ENCODE measurements at regions not wholly inside any gene's neighbourhood (a gene's known extent, or its start where the extent isn't known, plus 50 kb on each side); places are given as distances from the start of the nearest gene placed in this dataset.
A peak's percentile ranks its signal among the peaks of the same experiment; 100 is the strongest.

DNA sequence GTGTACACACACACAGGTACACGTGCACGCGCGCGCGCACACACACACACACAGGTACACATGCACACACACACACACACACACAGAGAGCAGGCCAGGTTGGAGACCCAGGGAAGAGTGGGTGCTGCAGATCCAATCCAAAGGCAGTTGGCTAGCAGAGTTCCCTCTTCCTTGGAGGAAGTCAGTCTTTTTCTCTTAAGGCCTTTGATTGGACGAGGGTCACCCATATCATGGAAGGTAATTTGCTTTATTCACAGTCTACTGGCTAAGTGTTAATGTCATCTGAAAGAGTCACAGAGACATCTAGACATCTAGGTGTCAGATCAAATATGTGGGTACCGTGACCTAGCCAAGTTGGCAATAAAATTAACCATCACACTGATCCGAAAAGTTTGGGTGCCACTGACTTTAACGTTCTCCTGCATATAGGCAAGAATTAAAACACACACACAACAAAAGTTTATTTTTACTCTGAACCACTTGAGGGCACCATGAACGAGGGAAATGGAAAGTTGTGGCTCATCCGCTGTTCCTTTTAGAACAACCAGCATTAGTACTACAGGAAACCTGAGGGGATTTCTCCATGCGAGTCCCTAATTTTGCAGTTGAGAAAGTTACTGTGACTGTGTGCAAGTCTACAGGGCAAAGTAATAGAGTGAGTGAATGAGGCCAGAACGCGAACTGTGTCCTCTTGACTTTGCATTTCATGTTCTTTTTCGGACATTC, 66.0 kb upstream of the STOX2 start:
- no TSS peak for BruUV-seq (replicated peaks)
- no peak overlapping the region for H3K4me3 ChIP-seq (replicated peaks in 1 of 3; ENCODE audit: insufficient read depth in 1 of 3, low read depth in 1 of 3, low read length in 3 of 3)
- CTCF ChIA-PET = interaction anchor here (3.2 kb wide), 1 partner anchor 329 kb away, joined by 62 read pairs; no protein-coding TSS in a partner anchor
- POLR2A ChIA-PET = no interaction called here
- dilution Hi-C loops (cut with MboI; ENCODE audit: extremely low pct_ligation_motif_present, low sequenced_read_pairs) (no loop called here), intact Hi-C loops (cut with micrococcal nuclease) (no loop called here)
- peaks cover 0 to 1% of the 10 kb centered on the region in 2 experiments for H3K27me3 ChIP-seq (ENCODE audit: control insufficient read depth in 2 of 2, insufficient read depth in 2 of 2, low read length in 2 of 2)
- no peak overlapping the region for H2AFZ ChIP-seq (ENCODE audit: low read depth, low read length)
- H3K9ac ChIP-seq (replicated peaks; ENCODE audit: extremely low read depth, insufficient read depth, low read length) = no peak overlapping the region
- DNase-seq (ENCODE audit: low read depth, low spot score) (peak; percentile 22), FAIRE-seq (no peak)
- no peaks in the 10 kb centered on the region for H3K4me1 ChIP-seq (ENCODE audit: control insufficient read depth, extremely low read depth, insufficient read depth, low read length)
- H3K4me2 ChIP-seq (ENCODE audit: insufficient read depth, low read length) = no peak overlapping the region
- no peaks in the 10 kb centered on the region for H3K9me3 ChIP-seq (replicated peaks; ENCODE audit: control insufficient read depth, insufficient read depth, low read length)
- no peaks in the 10 kb centered on the region for H4K20me1 ChIP-seq (replicated peaks; ENCODE audit: control insufficient read depth, extremely low read depth, insufficient read depth, low read length)
- H3K79me2 ChIP-seq (ENCODE audit: control insufficient read depth, insufficient read depth, low read length) = no peaks in the 10 kb centered on the region
- H3K9me1 ChIP-seq (replicated peaks; ENCODE audit: control insufficient read depth, extremely low read depth, insufficient read depth, low read length) = no peaks in the 10 kb centered on the region
- H3K27ac ChIP-seq (ENCODE audit: insufficient read depth, low read depth, low read length) = no peak overlapping the region
- TF ChIP-seq, protein P1, sequence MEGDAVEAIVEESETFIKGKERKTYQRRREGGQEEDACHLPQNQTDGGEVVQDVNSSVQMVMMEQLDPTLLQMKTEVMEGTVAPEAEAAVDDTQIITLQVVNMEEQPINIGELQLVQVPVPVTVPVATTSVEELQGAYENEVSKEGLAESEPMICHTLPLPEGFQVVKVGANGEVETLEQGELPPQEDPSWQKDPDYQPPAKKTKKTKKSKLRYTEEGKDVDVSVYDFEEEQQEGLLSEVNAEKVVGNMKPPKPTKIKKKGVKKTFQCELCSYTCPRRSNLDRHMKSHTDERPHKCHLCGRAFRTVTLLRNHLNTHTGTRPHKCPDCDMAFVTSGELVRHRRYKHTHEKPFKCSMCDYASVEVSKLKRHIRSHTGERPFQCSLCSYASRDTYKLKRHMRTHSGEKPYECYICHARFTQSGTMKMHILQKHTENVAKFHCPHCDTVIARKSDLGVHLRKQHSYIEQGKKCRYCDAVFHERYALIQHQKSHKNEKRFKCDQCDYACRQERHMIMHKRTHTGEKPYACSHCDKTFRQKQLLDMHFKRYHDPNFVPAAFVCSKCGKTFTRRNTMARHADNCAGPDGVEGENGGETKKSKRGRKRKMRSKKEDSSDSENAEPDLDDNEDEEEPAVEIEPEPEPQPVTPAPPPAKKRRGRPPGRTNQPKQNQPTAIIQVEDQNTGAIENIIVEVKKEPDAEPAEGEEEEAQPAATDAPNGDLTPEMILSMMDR (IDR thresholded peaks at IDR 0.05; ENCODE audit: extremely low read depth in 1 of 2, insufficient read depth in 1 of 2, low read depth in 1 of 2, low read length in 2 of 2) = peak in 1 of 2 donors; percentile 2
- TF ChIP-seq POLR2A (IDR thresholded peaks at IDR 0.05; ENCODE audit: low read depth, low read length) (no peak), POLR2AphosphoS5 (IDR thresholded peaks at IDR 0.05; ENCODE audit: insufficient read depth, low read depth, low read length) (no peak)
- no peaks in the 10 kb centered on the region for H3K36me3 ChIP-seq (ENCODE audit: control insufficient read depth in 2 of 2, extremely low read depth in 1 of 2, insufficient read depth in 2 of 2, low read length in 2 of 2)

- Histone ChIP-seq H3K27ac (ENCODE audit: insufficient read depth, low read depth, low read length) (no peak overlapping the region), H3K9me1 (replicated peaks; ENCODE audit: control insufficient read depth, extremely low read depth, insufficient read depth, low read length) (no peaks in the 10 kb centered on the region), H3K27me3 (ENCODE audit: control insufficient read depth in 2 of 2, insufficient read depth in 2 of 2, low read length in 2 of 2) (peaks cover 0 to 1% of the 10 kb centered on the region in 2 experiments), H2AFZ (ENCODE audit: low read depth, low read length) (no peak overlapping the region), H3K9ac (replicated peaks; ENCODE audit: extremely low read depth, insufficient read depth, low read length) (no peak overlapping the region), H3K4me1 (ENCODE audit: control insufficient read depth, extremely low read depth, insufficient read depth, low read length) (no peaks in the 10 kb centered on the region), H3K4me3 (replicated peaks in 1 of 3; ENCODE audit: insufficient read depth in 1 of 3, low read depth in 1 of 3, low read length in 3 of 3) (no peak overlapping the region), H3K9me3 (replicated peaks; ENCODE audit: control insufficient read depth, insufficient read depth, low read length) (no peaks in the 10 kb centered on the region), H3K4me2 (ENCODE audit: insufficient read depth, low read length) (no peak overlapping the region), H3K36me3 (ENCODE audit: control insufficient read depth in 2 of 2, extremely low read depth in 1 of 2, insufficient read depth in 2 of 2, low read length in 2 of 2) (no peaks in the 10 kb centered on the region), H4K20me1 (replicated peaks; ENCODE audit: control insufficient read depth, extremely low read depth, insufficient read depth, low read length) (no peaks in the 10 kb centered on the region), H3K79me2 (ENCODE audit: control insufficient read depth, insufficient read depth, low read length) (no peaks in the 10 kb centered on the region)
- CTCF ChIA-PET = interaction anchor here (0.6 to 3.2 kb wide), 8 partner anchors 9 to 411 kb away, joined by 3 to 62 read pairs (median 7); no protein-coding TSS in a partner anchor
- no TSS peak for BruUV-seq (replicated peaks)
- intact Hi-C loops (cut with micrococcal nuclease) = loop anchor here (1.0 to 10.0 kb wide), 7 partner anchors 64 to 697 kb away; partner anchors contain the start of gene STOX2
- DNase-seq (ENCODE audit: low read depth, low spot score) (peak; percentile 67), FAIRE-seq (peak; percentile 91)
- POLR2A ChIA-PET = no interaction called here
- TF ChIP-seq, protein P1 (IDR thresholded peaks at IDR 0.05; ENCODE audit: extremely low read depth in 1 of 2, insufficient read depth in 1 of 2, low read depth in 1 of 2, low read length in 2 of 2) = peak; percentile 77 to 80
- TF ChIP-seq, protein P2, sequence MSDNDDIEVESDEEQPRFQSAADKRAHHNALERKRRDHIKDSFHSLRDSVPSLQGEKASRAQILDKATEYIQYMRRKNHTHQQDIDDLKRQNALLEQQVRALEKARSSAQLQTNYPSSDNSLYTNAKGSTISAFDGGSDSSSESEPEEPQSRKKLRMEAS (IDR thresholded peaks at IDR 0.05; ENCODE audit: insufficient read depth, insufficient read length) = no peak
- dilution Hi-C loops (cut with MboI; ENCODE audit: extremely low pct_ligation_motif_present, low sequenced_read_pairs) = no loop called here
These were observed 64.8 kb upstream of the STOX2 start for GRCh38 chr4:183840311-183840710.
